Inflammatory macrophage treated with lipopolysaccharide for 4 hours (primary cell): ENCODE measurements at regions not wholly inside any gene's neighbourhood (a gene's known extent, or its start where the extent isn't known, plus 50 kb on each side); places are given as distances from the start of the nearest gene placed in this dataset.
"Not testable (repeated sequence)": the region's sequence is repeated elsewhere in the genome, so short reads cannot be mapped to it uniquely, and the experiment has no call there.

Experiments used
- DNase-seq: peaks from one replicate; pipeline ENCODE4 v3.0.0-alpha.2; 2020

DNA sequence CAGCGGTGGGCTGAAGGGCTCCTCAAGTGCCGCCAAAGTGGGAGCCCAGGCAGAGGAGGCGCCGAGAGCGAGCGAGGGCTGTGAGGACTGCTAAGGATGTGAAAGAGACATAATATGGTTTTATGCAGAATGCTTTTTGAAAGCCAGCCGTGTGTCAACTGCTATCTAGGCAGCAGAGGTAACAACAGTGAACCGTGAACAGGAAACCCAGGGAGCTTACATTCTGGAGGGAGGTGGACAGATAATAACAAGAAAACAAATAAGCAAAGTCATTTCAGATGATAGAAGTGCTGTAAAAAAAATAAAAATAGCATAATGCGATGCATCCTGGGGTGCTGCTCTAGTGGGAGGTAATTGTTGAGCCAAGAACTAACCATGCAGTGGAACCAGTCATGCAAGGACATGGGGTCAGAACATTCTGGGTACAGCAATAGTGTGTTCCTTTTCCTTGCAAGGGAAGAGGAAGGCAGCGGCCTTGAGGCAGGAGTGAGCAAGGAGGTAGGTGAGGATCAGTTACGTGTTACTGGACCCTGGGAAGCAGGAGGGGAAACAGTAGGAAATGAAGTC lies 134.4 kb upstream of the TMEM170B start:
- DNase-seq: no peak

DNA sequence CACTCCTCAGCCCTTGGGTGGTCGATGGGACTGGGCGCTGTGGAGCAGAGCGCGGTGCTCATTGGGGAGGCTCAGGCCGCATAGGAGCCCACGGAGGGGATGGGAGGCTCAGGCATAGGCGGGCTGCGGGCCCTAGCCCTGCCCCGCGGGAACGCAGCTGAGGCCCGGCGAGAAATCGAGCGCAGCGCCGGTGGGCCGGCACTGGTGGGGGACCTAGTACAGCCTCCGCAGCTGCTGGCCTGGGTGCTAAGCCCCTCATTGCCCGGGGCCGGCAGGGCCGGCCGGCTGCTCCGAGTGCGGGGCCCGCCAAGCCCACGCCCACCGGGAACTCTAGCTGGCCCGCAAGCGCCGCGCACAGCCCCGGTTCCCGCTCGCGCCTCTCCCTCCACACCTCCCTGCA lies 135.0 kb upstream of the TMEM170B start:
- DNase-seq: not testable (repeated sequence)

DNA sequence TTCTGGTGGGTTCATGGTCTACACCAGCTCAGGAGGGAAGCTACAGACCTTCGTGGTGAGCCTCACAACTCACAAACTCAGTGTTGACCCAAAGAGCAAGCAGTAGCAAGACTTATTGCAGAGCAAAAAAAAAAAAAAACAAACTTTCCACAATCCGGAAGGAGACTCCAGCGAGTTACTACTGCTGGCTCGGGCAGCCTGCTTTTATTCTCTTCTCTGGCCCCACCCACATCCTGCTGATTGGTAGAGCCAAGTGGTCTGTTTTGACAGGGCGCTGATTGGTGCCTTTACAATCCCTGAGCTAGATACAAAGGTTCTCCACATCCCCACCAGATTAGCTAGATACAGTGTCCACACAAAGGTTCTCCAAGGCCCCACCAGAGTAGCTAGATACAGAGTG lies 135.6 kb upstream of the TMEM170B start:
- DNase-seq: not testable (repeated sequence)

DNA sequence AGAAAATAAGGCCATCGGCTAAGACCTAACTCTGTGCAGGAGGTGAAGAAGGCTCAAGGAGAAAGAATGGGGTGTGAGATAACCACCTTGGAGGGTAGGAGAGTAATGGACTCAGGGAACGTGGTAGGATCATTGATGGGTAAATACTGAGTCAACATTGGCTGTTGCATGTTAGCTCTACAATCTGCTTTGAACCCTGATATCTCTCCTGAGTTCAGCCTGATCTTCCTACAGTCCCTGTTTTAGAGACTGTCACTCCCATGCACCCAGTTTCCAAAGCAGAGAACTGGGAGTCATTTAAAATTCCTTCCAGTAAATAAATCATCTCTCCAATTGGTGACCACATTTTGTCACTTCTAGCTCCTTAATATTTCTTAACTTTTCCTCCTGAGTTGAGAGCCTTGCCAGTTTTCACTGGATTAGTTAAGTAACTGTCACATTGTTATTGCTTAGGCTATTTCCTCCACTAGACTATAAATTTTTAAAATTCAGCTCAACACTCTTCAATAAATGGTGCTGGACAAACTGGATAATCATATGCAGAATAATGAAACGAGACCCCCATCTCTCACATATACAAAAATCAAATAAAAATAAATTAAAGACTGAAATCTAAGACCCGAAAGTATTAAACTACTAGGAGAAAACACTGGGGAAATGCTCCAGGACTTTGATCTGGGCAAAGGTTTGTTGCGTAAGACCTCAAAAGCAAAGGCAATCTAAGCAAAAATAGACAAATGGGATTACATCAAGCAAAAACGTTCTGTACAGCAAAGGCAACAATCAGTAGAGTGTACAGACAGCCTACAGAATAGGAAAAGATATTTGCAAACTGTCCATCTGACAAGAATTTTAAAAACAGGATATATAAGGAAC lies 138.9 kb upstream of the TMEM170B start:
- peak; percentile 46 for DNase-seq

DNA sequence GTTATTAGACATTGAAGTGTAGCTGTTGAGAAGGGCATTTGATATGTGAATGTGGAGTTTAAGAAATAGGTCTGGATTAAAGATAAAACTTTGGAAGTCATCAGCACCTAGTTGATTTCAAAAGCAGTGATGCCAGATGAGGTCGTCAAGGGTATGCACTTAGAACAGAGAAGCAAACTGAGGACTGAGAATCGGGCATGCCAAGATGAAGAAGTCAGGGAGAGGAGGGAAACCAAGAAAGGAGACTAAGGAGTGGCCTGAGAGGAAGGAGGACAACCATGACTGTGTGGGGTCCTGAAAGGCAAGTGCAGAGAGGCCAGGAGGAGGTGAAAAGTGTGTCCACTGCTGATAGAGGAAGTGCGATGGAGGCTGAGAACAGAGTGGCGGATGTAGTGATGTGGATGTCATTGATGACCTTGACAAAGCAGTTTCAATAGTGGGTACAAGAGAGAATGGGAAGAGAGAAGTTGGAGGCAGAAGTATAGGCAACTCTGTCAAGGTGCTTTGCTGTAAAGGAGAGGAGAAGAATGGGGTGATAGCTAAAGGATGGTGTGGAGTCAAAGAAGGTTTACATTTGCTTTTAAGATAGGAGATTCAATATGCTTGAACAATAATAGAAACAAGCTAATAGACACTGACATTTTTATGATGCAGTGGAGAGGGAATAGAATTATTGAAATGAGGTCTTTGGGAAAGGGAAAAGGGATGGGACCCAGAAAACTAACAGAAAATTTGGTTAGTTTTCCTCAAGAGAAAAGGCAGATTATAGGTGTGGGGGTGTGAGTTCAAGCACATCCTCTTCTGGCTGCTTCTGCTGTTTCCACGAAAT lies 139.7 kb upstream of the TMEM170B start:
- DNase-seq: peak; percentile 46

DNA sequence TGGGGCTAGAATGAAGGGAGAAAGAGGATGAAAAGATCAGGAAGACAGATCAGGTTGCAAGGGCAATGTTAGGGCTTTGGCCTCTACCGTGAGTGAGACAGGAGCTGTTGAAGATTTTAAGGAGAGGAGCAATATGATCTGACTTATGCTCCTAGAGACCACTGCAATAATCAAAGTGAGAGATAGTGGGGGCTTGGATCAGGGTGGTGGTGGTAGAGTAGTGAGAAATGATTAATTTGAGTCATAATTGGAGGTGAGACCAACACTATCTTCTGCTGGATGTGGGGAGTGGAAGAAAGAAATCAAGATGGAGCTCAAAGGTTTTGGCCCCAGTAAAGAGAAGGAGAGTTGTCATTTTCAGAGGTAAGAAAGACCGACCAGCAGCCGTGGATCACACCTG lies 140.7 kb upstream of the TMEM170B start:
- DNase-seq: no peak

DNA sequence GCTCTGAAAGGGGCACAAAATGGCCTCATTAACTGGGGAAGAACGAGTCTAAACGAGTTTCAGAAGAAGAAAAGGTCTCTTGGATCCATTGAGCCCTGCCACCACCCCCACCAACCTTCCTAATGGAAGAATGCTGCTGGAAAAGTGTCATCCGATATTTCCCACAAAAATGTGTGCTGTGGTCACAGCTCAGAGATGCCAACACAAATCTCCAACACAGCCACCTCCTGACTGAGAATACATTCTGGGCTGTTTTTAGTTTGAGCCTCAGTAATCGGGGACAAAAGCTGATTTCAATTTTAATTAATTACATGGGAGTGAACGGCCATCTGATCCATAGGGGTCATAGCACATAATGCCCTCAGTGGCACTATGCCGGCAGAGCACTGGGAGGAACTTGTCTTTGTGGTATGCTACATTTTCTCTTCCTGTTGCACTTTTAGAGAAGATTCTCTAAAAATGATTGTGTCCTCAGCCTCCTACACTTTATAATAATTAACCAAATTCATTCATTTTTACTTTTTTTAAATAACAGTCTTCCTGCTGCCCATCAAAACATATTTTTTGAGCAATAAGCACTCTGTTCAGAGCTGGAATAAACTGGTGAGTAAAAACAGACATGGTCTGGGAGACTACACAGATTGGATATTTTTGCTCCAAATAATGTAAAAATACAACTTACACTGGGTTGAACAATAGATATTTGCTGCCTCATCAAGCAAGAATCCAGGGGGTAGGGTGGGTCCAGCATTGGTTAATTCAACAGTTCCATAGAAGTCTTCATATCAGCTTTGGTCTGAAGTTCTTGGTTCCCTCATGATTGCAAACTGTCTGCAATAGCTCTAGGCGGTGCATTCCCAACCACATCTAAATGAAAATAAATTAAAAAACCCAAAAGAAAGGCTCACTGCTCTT lies 143.6 kb upstream of the TMEM170B start:
- no peak for DNase-seq

DNA sequence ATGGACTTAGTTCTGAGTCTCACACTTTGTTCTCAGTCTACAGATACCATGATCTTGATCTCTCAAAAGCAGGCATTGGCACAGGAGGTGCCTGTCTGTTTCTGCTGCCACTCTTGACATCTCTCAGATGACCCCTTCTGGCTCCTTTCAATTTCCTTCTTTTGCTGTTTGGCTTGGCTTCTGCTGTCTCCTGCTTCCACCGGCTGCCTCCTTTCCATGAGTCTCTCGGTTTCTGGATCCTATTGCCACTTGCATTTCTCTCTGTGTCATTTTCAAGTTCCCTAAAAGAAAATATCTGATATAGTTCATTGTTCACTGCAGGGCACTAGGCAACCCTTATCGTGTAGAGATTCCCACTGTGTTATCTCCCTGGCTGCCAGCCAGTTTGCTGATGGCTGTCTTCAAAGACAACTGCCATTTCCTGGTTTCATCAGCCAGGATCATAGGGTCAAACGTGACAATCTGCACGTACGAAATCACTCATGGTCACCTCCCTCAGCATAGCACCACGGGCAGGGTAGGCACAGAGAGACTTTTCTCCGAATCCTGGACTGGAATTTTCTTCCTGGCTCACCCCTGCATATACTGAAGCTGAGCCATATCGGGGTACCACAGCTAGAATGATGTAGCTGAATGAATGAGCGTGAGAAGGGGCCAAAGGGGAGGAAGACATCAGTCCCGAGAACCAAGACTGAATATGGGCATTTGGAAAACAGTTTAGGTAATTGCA lies 144.6 kb upstream of the TMEM170B start:
- DNase-seq: peak; percentile 58

DNA sequence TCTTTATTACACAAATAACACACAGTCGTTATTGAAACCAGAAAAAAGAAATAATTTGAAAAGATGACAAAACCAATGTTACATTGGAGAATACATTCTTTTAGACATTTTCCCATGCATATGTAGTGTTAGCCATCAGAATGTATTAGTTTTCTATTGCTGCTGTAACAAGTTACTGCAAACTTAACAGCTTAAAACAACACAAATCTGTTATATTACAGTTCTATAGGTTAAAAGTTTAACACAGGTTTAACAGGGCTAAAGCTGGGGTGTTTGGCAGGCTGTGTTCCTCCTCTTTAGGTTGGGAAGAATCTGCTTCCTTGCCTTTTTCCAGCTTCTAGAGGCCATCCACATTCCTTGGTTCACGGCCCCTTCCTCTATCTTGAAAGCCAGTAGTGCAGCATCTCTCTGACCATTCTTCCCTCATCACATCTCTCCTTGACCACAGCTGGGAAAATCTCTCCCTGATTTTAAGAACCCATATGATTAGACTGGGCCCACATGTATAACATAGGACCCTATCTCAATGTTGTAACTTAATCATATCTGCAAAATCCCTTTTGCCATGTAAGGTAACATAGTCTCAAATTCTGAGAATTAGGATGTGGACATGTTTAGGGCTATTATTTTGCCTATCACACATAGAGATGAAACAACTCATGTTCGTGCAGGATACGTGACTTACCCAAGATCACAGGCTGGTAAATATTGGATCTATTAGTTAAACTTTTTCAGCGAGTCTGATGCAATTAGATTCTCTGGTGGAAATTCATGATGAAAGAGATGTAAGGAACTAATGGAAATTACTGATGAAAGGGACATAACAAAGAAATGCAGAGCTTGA lies 145.4 kb upstream of the TMEM170B start:
- peak; percentile 30 for DNase-seq

DNA sequence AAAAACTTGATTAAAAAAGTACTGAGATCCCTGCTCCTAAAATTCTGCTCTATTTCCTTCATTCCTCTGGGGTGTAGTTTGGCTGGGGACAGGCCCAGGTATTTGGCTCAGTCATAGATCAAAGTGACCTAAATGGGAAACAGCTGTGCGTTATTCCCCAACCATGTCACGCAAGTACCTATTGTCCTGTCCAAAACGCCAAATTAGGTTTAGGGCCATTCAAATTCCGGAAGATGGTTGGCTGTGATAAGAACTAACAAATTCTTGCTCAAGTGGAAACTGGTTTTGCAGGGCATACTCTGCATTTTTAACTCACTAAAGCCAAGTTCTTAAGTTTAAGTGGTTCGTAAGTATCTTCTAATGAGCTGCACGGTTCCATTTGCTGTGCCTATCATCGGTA lies 147.6 kb upstream of the TMEM170B start:
- DNase-seq: no peak

DNA sequence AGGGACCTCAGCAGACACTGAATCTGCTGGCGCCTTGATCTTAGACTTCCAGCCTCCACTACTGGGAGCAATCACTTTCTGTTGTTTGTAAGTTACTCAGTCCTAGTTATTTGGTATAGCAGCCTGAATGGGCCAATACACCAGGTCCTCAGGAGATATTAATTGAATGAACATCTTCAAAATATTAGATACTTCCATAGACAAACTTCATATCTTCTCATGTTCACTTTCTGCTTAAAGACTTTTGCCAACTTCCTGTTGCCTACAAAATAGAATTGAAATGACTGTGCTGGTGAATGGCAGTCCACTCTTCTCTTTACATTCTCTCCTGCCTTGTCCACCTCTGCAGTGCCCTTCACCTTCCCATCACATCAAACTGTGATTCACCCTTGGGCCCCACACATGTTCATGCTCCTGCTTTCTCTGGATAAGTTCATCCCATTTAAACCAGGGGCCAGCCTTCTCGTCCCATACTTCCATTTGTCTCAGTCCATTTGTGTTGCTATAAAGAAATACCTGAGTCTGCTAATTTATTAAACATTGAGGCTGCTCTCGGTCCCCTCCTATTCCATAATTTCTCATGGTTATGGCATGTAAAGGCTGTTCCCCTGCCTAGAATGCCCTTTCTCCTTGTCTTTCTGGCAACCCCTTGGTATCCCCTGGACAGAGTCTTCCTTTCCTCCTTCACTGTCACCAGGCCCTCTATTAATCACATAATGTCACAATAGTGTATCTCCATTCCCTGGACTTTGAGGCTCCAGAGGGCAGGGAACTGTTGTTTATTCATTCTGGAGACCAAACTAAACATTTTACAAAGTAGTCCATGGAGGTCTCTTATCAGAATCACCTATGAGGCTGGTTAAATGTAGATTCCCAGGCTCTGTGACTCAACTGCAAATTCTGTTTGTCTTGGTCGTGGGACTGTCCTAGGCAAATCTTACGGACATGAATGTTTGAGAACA lies 148.3 kb upstream of the TMEM170B start:
- no peak for DNase-seq

DNA sequence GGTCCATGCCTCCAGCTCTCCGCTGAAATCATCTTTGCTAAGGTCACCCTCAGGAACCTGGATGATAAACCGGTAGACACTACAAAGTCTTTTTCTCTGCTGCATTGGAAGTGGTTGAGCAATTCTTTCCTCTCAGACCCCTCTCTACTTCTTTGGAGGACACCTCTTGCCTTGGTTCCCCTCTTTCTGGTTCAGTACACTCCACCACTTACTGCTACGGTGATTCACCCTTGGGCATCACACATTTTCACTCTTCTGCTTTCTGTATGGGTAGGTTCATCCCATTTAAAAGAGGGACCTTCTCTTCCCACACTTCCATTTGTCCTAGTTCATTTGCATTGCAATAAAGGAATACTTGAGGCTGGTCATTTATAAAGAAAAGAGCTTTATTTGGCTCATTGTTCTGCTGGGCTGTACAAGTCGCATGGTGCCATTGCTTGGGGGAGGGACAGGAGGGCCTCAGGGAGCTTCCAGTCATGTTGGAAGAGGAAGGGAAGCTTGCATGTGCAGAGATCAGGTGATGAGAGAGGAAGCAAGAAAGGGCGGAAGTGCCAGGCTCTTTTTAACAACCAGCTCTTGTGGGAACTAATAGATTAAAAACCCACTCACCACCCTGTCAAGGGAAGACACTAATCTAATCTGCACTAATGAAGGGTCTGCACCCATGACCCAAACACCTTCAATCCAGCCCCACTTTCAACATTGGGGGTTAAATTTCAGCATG lies 149.7 kb upstream of the TMEM170B start:
- no peak for DNase-seq

DNA sequence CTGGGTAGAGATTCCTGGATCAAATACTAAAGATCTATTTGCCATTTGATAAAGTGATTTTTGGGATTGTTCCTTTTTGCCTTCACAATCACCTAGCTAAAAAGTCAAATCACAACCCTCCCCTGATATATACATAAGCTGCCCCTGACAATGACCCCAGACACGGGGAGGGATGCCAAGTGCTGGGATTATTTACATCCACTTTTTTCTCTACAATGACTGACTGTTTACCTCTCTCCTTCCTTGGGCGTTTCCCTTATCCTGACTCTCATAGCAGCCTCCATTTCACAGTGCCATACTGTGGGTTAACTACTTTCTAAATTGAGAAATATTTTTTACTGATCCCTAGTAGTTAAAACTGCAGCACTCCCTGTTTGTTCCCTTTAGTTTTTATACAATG lies 150.8 kb upstream of the TMEM170B start:
- DNase-seq: no peak

DNA sequence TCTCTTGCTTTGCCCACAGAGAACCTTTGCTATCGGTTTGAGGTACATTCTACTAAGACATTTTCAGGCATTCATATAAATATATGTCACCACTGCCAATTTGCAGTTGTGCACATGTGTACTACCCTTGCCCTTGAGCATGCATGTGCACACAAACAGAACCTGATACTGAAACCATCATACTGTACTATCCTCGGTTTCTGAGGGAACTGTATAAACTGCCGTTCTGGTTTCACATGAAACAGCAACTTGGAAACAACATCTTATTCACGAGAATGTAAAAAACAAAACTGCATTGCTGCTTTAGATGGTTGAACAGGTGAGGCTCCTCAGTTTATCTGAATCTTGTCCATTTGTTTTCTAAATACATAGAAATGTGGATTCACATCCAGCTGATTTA lies 151.2 kb upstream of the TMEM170B start:
- peak; percentile 71 for DNase-seq

DNA sequence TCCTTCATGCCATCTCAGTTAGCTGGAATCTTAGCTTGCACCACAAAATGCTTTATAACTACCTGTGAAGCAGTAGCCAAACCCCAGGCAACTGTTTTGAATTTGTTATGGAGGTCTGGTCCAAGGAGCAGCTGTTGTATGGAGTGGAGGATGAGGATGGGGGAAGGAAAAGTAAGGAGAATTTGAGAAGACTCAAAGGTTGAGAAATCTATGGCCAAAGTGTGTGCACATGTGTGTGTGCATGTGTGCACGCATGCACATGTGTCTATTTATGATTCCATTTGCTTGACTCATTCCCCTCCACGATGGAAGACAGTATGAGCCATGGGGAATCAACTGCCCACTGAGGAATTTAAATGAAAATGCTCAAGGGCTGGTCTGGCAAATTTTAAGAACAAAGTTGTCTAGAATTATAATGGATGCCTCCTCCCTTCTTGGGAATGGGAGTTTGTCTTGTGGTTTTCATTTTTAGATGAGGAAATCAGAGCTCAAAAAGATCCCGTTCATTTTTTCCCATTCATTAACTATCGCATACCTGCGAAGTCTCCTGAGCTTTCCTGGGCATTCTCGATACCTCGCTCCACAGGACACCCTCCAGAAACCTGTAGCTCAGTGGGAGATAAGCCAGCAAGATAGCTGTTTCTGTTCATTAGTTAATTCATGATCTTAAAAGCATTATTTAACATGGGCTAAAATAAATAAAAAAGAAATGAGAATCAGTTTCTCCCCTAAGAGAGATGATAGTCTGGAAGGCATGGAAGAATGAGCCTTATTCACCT lies 152.3 kb upstream of the NEDD9 start:
- DNase-seq: no peak

DNA sequence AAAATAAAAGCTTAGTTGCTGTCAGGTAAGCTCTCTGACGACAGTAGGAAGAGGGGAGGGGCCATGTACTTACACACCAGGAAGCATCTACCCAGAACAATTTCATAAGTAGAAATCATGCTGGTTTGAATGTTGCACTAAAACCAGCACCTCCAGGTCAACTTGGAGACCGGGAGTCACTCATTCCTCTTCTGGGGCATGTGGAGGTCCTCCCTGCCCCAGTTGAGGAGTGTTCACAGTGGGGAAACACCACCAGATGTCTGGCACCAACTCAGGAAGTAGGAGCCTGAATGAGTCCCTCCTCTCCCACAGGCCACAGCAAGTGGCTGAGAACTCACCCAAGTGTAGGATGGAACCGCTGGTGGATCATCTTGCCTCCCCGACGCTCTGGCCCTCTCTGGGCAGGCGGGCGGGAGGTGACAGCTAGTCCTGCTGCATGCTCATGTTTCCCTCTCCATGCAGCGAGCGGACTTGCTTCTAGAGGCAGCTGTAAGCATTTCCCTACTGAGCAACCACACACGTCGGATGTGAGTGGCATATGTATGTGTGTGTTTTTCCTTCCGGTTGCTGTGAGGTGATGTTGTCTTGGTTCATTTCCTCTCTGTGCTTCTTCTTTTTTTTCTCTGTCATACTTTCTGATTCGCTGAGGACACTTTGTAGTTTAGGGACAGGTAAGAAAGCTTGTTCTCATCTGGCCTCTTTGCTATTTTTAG lies 149.5 kb upstream of the NEDD9 start:
- DNase-seq: peak; percentile 85

DNA sequence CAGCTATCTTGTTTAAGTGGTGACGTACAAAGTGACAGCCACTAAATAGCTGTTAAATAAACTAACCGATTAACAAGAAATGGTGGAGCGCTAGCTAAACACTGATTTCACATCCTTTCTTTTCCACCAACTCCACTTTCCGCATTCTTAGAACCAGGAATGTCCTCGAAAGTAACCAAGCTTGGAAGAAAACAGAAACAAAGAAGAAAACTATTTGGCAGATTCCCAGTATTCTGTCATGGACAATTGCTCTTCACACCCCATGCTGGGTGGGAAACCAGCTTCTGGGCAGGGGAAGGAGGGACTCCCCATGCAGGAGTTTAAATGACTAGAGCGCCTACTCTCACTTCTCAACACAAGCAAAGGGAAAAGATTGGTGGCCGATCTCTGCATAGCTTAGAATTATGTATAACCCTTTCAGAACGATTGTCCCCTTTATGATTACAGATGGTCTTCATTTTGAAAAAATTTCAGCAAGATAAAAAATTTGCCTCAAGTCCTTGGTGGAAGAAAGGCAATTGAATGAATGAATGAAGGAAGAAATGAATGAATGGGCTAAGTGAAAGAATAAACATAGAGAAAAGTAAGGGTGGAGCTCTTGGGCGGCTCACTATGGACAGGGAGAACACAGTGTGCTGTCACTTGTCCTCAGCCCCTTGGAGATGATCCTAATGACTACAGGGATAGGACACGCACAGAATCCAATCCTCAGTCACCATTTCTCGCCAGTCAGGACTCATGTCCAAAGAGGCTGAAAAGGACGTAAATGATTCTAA lies 148.7 kb upstream of the NEDD9 start:
- DNase-seq: no peak
